ENCODE measurements at regions not wholly inside any gene's neighbourhood (a gene's known extent, or its start where the extent isn't known, plus 50 kb on each side); places are given as distances from the start of the nearest gene placed in this dataset.

DNA sequence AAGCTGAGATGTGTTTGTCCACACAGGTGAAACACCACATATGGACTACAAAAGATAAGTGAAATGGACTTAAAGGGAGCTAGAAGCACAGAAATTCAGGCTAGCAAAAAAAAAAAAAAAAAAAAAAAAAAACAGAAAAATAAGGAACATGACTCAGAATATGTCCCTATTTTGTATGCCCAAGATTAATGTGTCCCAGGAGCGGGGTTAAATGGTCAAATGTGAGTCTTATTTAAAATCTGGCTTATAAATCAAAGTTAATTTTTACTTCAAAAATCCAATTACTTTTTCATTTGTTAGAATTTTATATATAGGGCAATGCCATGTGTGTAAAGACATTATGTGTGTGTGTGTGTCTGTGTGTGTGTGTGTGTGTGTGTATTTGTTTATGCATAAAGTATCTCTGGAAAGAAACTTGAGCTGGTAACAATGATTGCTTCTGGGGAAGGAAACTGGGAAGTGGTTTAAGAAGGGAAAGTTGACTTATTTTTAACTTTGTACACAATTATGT lies 986.5 kb downstream of the ROBO2 start:
- TF ChIP-seq, protein P1, sequence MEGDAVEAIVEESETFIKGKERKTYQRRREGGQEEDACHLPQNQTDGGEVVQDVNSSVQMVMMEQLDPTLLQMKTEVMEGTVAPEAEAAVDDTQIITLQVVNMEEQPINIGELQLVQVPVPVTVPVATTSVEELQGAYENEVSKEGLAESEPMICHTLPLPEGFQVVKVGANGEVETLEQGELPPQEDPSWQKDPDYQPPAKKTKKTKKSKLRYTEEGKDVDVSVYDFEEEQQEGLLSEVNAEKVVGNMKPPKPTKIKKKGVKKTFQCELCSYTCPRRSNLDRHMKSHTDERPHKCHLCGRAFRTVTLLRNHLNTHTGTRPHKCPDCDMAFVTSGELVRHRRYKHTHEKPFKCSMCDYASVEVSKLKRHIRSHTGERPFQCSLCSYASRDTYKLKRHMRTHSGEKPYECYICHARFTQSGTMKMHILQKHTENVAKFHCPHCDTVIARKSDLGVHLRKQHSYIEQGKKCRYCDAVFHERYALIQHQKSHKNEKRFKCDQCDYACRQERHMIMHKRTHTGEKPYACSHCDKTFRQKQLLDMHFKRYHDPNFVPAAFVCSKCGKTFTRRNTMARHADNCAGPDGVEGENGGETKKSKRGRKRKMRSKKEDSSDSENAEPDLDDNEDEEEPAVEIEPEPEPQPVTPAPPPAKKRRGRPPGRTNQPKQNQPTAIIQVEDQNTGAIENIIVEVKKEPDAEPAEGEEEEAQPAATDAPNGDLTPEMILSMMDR (conservative IDR thresholded peaks at IDR 0.05; ENCODE audit: low read length): no peak
- no peak for TF ChIP-seq EZH2phosphoT487 (IDR thresholded peaks at IDR 0.05; ENCODE audit: borderline replicate concordance, low read depth, low read length)
